GM12864 (cell line): ENCODE measurements at regions not wholly inside any gene's neighbourhood (a gene's known extent, or its start where the extent isn't known, plus 50 kb on each side); places are given as distances from the start of the nearest gene placed in this dataset.
"Not testable (repeated sequence)": the region's sequence is repeated elsewhere in the genome, so short reads cannot be mapped to it uniquely, and the experiment has no call there.

Experiments
- DNase-seq: peaks from one replicate; pipeline ENCODE4 v3.0.0-alpha.2; 2011; ENCODE audit warnings: low read depth
- H3K4me3 ChIP-seq: 2 replicates; pipeline ENCODE4 v1.5.1; 2011; ENCODE audit warnings: mild to moderate bottlenecking, low read depth, low read length, control low read depth
- TF ChIP-seq, protein P1 (sequence below): IDR thresholded peaks from 2 replicates; pipeline ENCODE4 v1.5.1; 2011; ENCODE audit warnings: low read depth, mild to moderate bottlenecking, moderate library complexity, low read length, control low read depth, inconsistent platforms; ENCODE audit errors: missing control alignments

DNA sequence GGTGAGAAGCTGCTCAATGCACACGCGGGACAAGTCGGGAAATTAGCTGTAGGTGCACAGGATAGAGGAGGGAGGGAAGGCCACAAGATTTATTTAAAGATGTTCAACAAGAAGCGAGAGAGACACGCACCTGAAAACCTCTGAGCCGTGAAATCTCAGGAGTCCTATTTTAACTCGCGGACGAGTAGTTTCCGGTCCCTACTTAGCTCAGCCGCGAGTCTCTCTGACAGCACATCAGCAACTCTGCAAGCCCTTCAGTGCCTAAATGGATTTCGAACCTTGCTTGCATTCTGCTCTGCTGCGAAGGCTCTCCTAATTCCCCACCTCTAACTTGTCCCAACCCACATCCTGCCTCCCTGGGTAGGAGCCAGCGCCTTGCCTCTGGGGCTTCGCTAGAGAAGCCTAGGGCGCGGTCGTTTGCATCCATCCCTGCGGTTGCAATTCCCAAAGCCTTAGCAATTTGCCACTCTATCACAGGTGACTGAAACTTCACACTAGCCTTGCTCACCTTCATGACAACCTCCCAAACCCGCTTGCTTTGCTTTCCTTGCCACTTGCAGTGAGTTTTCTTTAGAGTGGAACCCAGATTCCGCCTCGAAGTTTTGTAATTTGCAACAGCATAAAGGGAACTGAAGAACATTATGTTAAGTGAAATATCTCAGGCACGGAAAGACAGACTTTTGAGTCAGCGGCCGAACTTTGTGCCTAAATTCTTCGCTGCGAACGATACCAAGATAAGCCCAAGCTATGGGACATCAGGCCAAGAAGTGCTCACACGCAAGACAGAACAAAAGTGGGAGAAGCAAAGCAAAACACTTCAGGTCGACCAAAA lies 202.8 kb downstream of the KDM5D start:
- DNase-seq = peak; percentile 85
- TF ChIP-seq, protein P1, sequence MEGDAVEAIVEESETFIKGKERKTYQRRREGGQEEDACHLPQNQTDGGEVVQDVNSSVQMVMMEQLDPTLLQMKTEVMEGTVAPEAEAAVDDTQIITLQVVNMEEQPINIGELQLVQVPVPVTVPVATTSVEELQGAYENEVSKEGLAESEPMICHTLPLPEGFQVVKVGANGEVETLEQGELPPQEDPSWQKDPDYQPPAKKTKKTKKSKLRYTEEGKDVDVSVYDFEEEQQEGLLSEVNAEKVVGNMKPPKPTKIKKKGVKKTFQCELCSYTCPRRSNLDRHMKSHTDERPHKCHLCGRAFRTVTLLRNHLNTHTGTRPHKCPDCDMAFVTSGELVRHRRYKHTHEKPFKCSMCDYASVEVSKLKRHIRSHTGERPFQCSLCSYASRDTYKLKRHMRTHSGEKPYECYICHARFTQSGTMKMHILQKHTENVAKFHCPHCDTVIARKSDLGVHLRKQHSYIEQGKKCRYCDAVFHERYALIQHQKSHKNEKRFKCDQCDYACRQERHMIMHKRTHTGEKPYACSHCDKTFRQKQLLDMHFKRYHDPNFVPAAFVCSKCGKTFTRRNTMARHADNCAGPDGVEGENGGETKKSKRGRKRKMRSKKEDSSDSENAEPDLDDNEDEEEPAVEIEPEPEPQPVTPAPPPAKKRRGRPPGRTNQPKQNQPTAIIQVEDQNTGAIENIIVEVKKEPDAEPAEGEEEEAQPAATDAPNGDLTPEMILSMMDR = no peak
- peak overlapping the region; percentile 51 for H3K4me3 ChIP-seq

DNA sequence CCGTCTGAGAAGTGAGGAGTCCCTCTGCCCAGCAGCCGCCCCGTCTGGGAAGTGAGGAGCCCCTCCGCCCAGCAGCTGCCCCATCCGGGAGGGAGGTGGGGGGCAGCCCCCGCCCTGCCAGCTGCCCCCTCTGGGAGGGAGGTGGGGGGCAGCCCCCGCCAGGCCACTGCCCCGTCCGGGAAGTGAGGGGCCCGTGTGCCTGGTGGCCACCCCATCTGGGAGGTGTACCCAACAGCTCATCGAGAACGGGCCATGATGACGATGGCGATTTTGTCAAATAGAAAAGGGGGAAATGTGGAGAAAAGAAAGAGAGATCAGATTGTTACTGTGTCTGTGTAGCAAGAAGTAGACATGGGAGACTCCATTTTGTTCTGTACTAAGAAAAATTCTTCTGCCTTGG lies 208.8 kb downstream of the KDM5D start:
- not testable (repeated sequence) for H3K4me3 ChIP-seq, DNase-seq

DNA sequence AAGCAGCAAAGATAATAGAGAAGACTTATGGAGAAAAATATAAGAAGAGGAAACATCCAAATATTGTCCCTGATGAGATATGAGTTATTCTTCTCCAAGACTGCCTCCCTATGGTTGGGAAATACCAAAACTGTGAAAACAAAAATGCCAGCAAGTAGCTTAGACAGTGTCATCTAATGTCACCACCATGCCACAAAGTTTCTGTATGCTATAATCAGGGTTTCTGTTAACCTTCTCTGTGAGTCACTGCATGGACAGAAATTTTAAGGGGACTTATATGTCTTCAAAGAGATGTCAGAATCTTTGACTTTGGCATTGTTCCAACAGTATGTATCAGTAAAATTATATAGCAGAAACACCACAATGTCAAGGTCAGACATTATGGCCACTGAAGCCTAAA lies 222.6 kb downstream of the KDM5D start:
- TF ChIP-seq, protein P1 = no peak
- DNase-seq = no peak
- no peak overlapping the region for H3K4me3 ChIP-seq

DNA sequence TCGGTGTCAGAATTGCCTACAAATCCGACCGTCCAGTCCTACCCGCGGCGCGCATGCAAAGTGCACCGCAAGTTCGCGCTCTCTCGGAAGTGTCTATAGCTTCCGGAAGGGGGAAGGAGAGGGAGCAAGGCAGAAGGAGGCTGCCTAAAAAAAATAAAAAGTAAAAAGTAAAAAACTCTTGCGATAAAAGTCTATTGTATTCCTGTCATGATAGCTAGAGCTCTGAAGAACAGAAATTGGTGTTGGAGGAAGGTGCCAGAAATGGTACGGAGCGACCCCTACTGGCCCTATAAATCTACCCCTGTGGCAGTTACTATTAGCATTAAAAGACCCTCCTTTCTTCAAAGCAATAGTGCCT lies 241.5 kb downstream of the KDM5D start:
- DNase-seq = no peak
- H3K4me3 ChIP-seq = peak overlapping the region; percentile 48

DNA sequence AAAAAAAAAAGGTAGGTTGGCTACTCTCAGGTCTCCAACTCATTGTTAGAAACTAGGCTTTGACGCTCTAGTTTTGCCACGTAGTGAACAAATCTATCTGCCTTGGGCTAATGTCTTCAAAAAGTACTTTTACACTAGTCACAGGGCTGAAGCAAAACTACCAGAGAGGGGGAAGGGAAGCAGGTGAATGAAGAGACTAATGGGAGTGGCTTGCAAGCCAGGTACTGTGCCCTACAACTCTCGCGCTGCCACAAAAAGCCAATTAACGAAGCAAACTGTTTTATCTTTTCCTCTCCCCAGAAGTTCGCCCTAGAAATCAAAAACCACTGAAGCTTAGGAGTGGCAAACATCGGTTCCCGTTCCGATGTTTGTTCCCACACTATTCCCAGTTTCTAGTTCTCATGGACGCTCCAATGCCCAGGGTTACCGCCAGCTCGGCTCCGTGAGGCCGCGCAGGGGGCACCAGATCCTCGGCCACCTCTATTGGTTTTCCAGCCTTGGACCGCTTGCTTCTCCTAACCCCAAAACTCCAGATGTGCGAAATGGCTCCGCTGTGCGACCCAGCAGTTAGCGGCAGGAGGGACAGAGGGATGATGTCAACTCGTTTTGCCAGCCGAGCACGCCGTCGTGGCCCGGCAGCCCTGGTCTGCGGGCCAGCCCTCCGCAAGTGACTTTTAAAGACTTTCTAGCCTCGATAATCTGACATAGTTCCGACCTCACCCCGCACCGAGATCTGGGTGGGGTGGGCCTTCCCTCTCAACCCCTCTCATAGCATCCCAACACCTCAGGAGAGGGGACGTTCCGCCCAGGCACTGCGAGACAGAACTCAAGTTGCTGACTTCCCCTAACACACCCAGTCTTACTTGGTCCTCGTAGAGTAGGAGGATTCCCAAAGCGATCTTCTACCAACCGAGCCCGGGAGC lies 242.1 kb downstream of the KDM5D start:
- TF ChIP-seq, protein P1 = no peak
- H3K4me3 ChIP-seq = peak overlapping the region; percentile 48
- DNase-seq = no peak

More for the DNA sequence above, 241.5 kb downstream of the KDM5D start:
- TF ChIP-seq, protein P1 = peak; percentile 63

DNA sequence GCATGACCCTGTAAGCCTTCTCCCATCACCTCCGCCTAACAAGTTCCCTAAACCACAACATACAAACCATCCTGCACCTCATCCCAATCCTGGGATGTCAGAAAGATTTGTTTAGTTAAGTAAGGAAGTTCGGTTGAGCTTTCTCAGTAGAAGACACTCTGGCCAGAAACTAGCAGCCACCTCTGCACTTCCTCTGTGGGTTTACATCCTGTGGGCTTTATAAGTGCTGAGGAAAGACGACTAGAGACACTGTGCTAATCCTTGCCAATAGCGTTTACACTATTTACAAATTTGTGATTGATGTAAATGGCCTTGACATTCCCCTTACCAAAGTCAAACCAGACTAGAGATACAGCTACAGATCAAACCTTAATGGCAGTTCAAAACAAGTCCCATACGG lies 246.0 kb downstream of the KDM5D start:
- TF ChIP-seq, protein P1 = no peak
- no peak overlapping the region for H3K4me3 ChIP-seq
- no peak for DNase-seq

DNA sequence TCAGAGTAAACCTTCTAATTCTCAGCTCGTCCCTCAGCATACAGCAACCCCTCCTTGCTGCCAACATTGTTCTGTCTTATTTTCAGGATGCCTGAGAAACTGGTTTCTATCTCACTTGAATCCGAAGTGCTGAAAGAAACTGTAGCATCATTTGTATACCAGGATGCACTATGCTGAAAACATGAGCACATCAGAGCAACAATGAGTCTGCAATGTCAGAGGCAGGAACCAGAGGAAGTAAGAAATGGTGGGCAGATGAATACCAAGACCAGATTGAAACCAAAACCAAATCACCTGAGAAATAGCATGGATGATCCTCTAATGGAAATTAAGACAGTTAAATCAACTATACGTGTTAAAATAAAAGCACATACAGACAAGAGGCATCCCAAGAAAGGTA lies 257.0 kb downstream of the KDM5D start:
- DNase-seq = no peak
- TF ChIP-seq, protein P1 = no peak
- no peak overlapping the region for H3K4me3 ChIP-seq
